HG03039 (cell line): ENCODE measurements at regions not wholly inside any gene's neighbourhood (a gene's known extent, or its start where the extent isn't known, plus 50 kb on each side); places are given as distances from the start of the nearest gene placed in this dataset.
"Not testable (repeated sequence)": the region's sequence is repeated elsewhere in the genome, so short reads cannot be mapped to it uniquely, and the experiment has no call there.

Experiments used
- ATAC-seq: cut with Tn5 transposase; IDR thresholded peaks from one replicate; pipeline ENCODE4 v1.9.1; 2021; ENCODE audit warnings: mild to moderate bottlenecking, moderate library complexity; ENCODE audit not compliant: unreplicated experiment

GRCh38 chr7:126179916-126180315, 1072.8 kb downstream of the GRM8 start:
- no peak for ATAC-seq

- ATAC-seq: no peak
Observed at GRCh38 chr7:126178865-126179264, 1073.9 kb downstream of the GRM8 start.

GRCh38 chr7:126177782-126178181, 1075.0 kb downstream of the GRM8 start:
- no peak for ATAC-seq

- ATAC-seq: no peak
Observed at GRCh38 chr7:126166645-126167044, 1086.1 kb downstream of the GRM8 start.

GRCh38 chr7:126163647-126164046, 1089.1 kb downstream of the GRM8 start:
- no peak for ATAC-seq

GRCh38 chr7:126157391-126157790, 1095.3 kb downstream of the GRM8 start:
- ATAC-seq: no peak

GRCh38 chr7:126150278-126150958, 1102.3 kb downstream of the GRM8 start:
- no peak for ATAC-seq

GRCh38 chr7:126140858-126141466, 1111.8 kb downstream of the GRM8 start:
- ATAC-seq: no peak

- ATAC-seq: no peak
Observed at GRCh38 chr7:126119981-126120380, 1132.8 kb downstream of the GRM8 start.

- no peak for ATAC-seq
Observed at GRCh38 chr7:126103582-126103981, 1149.2 kb downstream of the GRM8 start.

- no peak for ATAC-seq
Observed at GRCh38 chr7:126083014-126083413, 1153.4 kb upstream of the POT1 start.

GRCh38 chr7:126079581-126079980, 1150.0 kb upstream of the POT1 start:
- ATAC-seq: no peak

- ATAC-seq: no peak
Observed at GRCh38 chr7:126079151-126079550, 1149.5 kb upstream of the POT1 start.

- no peak for ATAC-seq
Observed at GRCh38 chr7:126065766-126066165, 1136.1 kb upstream of the POT1 start.

GRCh38 chr7:126057979-126058378, 1128.4 kb upstream of the POT1 start:
- no peak for ATAC-seq

GRCh38 chr7:126056613-126057012, 1127.0 kb upstream of the POT1 start:
- not testable (repeated sequence) for ATAC-seq

- no peak for ATAC-seq
Observed at GRCh38 chr7:126052229-126052628, 1122.6 kb upstream of the POT1 start.

GRCh38 chr7:126044662-126045061, 1115.0 kb upstream of the POT1 start:
- no peak for ATAC-seq

- no peak for ATAC-seq
Observed at GRCh38 chr7:126041472-126041871, 1111.8 kb upstream of the POT1 start.

GRCh38 chr7:126040114-126041045, 1110.8 kb upstream of the POT1 start:
- ATAC-seq: no peak

GRCh38 chr7:126026421-126027088, 1096.9 kb upstream of the POT1 start:
- ATAC-seq: no peak
